ENCODE measurements at regions not wholly inside any gene's neighbourhood (a gene's known extent, or its start where the extent isn't known, plus 50 kb on each side); places are given as distances from the start of the nearest gene placed in this dataset.

DNA sequence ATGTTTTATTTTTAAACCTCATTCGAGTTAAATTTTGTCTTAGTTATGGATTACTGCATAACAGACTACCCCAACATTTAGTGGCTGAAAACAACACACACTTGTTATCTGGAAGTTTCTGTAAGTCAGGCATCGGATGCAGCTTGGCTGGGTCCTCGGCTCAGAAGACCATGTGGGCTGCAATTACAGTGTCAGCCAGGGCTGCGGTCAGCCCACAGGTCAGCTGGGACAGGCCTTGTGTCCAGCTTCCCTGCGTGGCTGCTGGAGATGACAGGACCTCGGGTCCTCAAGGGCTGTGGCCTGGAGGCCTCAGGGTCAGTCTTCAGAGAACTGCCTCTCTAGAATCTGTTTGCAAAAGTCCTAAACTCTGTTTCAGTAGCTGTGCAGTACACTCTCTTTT is 219.0 kb upstream of the IRX1 start:
- Histone ChIP-seq H3F3A (ENCODE audit: low read depth) (no peaks in the 10 kb centered on the region), H3K27me3 (ENCODE audit: insufficient read depth, low read length, poor library complexity, severe bottlenecking) (no peaks in the 10 kb centered on the region), H3K9me2 (replicated peaks; ENCODE audit: low read depth, low read length) (no peaks in the 10 kb centered on the region), H3K9ac (ENCODE audit: low read depth, low read length, poor library complexity, severe bottlenecking) (no peak overlapping the region), H2AFZ (ENCODE audit: low read length) (no peak overlapping the region), H4K20me1 (ENCODE audit: insufficient read depth, low read length, poor library complexity, severe bottlenecking) (no peaks in the 10 kb centered on the region), H3K36me3 (ENCODE audit: insufficient read depth, low read length) (no peaks in the 10 kb centered on the region), H3K79me2 (ENCODE audit: insufficient read depth, low read length) (no peaks in the 10 kb centered on the region), H3K4me2 (ENCODE audit: low read depth, low read length, poor library complexity, severe bottlenecking) (no peak overlapping the region), H3K4me3 (ENCODE audit: low read length, poor library complexity, severe bottlenecking) (no peak overlapping the region), H3K9me3 (ENCODE audit: insufficient read depth, low read depth, low read length) (peaks cover 11% of the 10 kb centered on the region; the same call in 1 of the 2 replicates), H3K4me1 (ENCODE audit: insufficient read depth, low read length, poor library complexity, severe bottlenecking) (no peaks in the 10 kb centered on the region)
- TF ChIP-seq EZH2phosphoT487 (IDR thresholded peaks at IDR 0.05; ENCODE audit: borderline replicate concordance) = no peak
- TF ChIP-seq, protein P1, sequence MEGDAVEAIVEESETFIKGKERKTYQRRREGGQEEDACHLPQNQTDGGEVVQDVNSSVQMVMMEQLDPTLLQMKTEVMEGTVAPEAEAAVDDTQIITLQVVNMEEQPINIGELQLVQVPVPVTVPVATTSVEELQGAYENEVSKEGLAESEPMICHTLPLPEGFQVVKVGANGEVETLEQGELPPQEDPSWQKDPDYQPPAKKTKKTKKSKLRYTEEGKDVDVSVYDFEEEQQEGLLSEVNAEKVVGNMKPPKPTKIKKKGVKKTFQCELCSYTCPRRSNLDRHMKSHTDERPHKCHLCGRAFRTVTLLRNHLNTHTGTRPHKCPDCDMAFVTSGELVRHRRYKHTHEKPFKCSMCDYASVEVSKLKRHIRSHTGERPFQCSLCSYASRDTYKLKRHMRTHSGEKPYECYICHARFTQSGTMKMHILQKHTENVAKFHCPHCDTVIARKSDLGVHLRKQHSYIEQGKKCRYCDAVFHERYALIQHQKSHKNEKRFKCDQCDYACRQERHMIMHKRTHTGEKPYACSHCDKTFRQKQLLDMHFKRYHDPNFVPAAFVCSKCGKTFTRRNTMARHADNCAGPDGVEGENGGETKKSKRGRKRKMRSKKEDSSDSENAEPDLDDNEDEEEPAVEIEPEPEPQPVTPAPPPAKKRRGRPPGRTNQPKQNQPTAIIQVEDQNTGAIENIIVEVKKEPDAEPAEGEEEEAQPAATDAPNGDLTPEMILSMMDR (conservative IDR thresholded peaks at IDR 0.05; ENCODE audit: low read length) = no peak

DNA sequence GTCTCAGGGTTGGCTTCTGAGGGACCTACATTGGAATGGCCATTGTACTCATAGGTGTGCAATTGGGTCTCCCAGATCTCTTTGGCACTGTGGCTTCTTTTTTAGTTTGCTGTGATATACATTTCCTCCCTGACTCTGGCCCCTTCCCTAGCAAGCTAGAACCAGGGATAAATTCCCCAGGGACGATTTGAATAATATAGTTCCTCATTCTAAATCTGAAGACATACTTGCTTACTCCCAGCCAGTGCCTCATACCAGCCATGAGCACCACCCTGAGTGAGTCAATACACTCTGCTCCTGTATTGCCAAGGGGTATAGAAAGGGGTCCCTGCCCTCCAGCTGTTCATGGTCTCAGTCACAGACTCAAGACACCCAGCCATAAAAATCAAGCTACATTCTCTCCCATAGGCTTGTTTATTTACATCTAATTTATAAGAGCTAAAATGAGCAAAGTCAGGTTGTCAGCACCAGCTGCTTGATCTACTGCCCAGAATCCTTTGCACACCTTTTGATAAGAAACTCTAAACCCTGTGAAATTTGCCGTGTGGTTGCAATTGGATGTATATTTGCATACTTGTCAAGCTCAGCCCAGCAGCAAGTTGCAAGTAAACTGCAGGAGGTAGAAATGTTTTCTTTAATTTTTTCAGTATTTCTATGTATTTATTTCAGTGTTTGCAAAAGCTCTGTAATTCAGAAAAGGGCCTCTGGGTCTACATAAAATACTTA is 219.9 kb upstream of the IRX1 start:
- H3K27me3 ChIP-seq (ENCODE audit: insufficient read depth, low read length, poor library complexity, severe bottlenecking) = no peaks in the 10 kb centered on the region
- H3K4me2 ChIP-seq (ENCODE audit: low read depth, low read length, poor library complexity, severe bottlenecking) = no peak overlapping the region
- H3F3A ChIP-seq (ENCODE audit: low read depth) = no peaks in the 10 kb centered on the region
- no peaks in the 10 kb centered on the region for H4K20me1 ChIP-seq (ENCODE audit: insufficient read depth, low read length, poor library complexity, severe bottlenecking)
- H3K9me3 ChIP-seq (ENCODE audit: insufficient read depth, low read depth, low read length) = peaks cover 11% of the 10 kb centered on the region; the same call in 1 of the 2 replicates
- no peak overlapping the region for H2AFZ ChIP-seq (ENCODE audit: low read length)
- no peaks in the 10 kb centered on the region for H3K4me1 ChIP-seq (ENCODE audit: insufficient read depth, low read length, poor library complexity, severe bottlenecking)
- no peak overlapping the region for H3K4me3 ChIP-seq (ENCODE audit: low read length, poor library complexity, severe bottlenecking)
- H3K9me2 ChIP-seq (replicated peaks; ENCODE audit: low read depth, low read length) = no peaks in the 10 kb centered on the region
- TF ChIP-seq, protein P1 (conservative IDR thresholded peaks at IDR 0.05; ENCODE audit: low read length) = no peak
- TF ChIP-seq EZH2phosphoT487 (IDR thresholded peaks at IDR 0.05; ENCODE audit: borderline replicate concordance) = no peak
- no peak overlapping the region for H3K9ac ChIP-seq (ENCODE audit: low read depth, low read length, poor library complexity, severe bottlenecking)
- H3K36me3 ChIP-seq (ENCODE audit: insufficient read depth, low read length) = no peaks in the 10 kb centered on the region
- no peaks in the 10 kb centered on the region for H3K79me2 ChIP-seq (ENCODE audit: insufficient read depth, low read length)

DNA sequence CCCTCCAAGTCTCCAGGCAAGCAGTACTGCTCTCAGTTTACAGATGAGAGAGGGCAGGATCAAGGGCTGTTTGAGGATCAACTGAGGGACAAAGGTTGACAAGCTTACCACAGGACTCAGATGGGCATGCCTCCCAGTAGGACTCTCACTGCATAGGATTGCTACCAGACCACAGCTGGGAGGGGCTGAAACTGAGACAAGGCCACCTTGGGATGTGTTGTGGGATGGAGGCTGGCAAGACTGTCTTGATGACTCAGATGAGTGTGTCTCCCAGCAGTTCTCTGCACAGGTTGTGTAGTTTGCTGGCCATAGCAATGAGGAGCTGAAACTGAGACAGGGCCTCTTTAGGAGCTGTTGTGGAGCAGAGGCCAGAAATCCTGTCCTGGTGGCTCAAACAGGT is 222.2 kb upstream of the IRX1 start:
- no peak overlapping the region for H3K9ac ChIP-seq (ENCODE audit: low read depth, low read length, poor library complexity, severe bottlenecking)
- no peaks in the 10 kb centered on the region for H3K36me3 ChIP-seq (ENCODE audit: insufficient read depth, low read length)
- H2AFZ ChIP-seq (ENCODE audit: low read length) = no peak overlapping the region
- no peaks in the 10 kb centered on the region for H3K4me1 ChIP-seq (ENCODE audit: insufficient read depth, low read length, poor library complexity, severe bottlenecking)
- H3K9me3 ChIP-seq (ENCODE audit: insufficient read depth, low read depth, low read length) = peaks cover 11% of the 10 kb centered on the region; the same call in 1 of the 2 replicates
- no peaks in the 10 kb centered on the region for H3F3A ChIP-seq (ENCODE audit: low read depth)
- TF ChIP-seq, protein P1 (conservative IDR thresholded peaks at IDR 0.05; ENCODE audit: low read length) = no peak
- no peak for TF ChIP-seq EZH2phosphoT487 (IDR thresholded peaks at IDR 0.05; ENCODE audit: borderline replicate concordance)
- no peaks in the 10 kb centered on the region for H4K20me1 ChIP-seq (ENCODE audit: insufficient read depth, low read length, poor library complexity, severe bottlenecking)
- no peaks in the 10 kb centered on the region for H3K9me2 ChIP-seq (replicated peaks; ENCODE audit: low read depth, low read length)
- H3K4me3 ChIP-seq (ENCODE audit: low read length, poor library complexity, severe bottlenecking) = no peak overlapping the region
- no peaks in the 10 kb centered on the region for H3K27me3 ChIP-seq (ENCODE audit: insufficient read depth, low read length, poor library complexity, severe bottlenecking)
- no peaks in the 10 kb centered on the region for H3K79me2 ChIP-seq (ENCODE audit: insufficient read depth, low read length)
- H3K4me2 ChIP-seq (ENCODE audit: low read depth, low read length, poor library complexity, severe bottlenecking) = no peak overlapping the region

Data from Loucy (cell line).